ENCODE measurements at regions not wholly inside any gene's neighbourhood (a gene's known extent, or its start where the extent isn't known, plus 50 kb on each side); places are given as distances from the start of the nearest gene placed in this dataset.

DNA sequence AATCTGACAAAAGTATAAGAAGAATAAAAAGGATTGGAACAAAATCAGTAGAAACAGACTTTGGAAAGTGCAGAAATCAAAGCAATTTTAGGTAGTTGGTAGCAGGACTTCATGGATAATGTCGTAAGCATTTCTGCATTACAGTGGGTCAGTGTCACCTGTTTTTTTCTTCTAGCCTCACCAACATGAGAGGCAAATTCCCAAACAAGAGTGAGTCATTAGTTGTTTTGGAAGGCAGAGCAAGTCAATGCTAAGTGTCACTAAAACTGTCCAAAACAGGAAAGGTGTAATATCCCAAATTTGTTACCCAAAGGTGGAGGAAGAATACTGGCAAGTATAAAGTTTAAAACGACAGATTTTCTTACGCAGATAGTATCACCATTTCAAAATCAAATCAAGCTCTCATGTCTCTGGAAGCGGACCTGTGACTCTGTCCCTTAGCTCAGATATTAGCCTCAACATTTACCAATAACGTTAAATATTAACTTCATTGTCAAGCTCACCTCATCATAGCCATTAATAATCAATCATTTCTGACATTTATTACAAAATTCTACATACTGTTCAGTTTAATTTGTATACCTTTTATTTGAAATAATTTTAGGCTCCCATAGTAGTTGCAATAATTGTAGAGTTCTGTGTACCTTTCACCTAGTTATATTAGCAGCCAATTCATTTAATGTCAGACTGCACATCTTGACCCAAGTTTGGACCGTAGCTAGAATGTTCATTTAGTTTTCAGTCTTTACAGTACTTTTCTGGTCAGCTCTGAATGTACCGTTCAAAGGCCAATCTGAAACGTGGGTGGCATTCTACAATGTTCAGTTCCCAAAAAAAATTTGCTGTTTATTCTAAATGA lies 901.2 kb upstream of the COX7C start:
- Mint-ChIP-seq H3K36me3 (no peaks in the 10 kb centered on the region), H3K9me3 (peaks cover 4 to 7% of the 10 kb centered on the region in 2 donors), H3K27ac (no peak overlapping the region)
- ATAC-seq (no peak), DNase-seq (ENCODE audit: low spot score in 2 of 2) (no peak)

DNA sequence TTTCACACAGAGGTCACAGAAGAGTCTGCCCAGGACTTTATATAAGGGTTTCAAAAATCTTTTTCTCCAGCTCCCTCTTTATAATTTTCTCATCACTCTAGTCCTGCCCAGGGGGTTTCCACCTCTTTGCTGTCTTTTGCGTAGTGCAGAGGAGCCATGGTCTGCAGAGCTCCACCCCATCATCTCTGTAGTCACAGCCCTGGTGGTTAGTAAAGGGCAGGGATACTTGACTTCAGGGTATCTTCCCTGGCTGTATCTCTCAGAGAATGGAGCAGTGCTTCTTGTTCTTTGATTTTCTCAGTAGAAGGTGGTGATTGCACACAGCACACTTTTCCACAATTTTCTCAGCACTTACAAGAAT lies 900.6 kb upstream of the COX7C start:
- H3K27ac Mint-ChIP-seq: no peak overlapping the region
- no peaks in the 10 kb centered on the region for H3K36me3 Mint-ChIP-seq
- no peak for DNase-seq (ENCODE audit: low spot score in 2 of 2)
- no peak for ATAC-seq
- H3K9me3 Mint-ChIP-seq: peaks cover 4 to 10% of the 10 kb centered on the region in 2 donors

DNA sequence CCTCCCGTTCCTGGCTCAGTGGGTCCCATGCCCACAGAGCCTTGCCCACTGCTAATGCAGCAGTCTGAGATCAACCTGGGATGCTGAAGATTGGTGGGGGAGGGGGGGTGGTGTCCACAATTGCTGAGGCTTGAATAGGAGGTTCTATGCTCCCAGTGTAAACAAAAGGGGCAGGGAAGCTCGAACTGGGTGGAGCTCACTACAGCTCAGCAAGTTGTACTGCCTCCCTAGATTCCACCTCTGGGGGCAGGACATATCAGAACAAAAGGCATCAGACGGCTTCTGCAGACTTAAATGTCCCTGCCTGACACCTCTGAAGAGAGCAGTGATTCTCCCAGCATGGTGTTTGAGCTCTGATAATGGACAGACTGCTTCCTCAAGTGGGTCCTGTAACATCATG lies 885.6 kb upstream of the COX7C start:
- no peak for ATAC-seq
- Mint-ChIP-seq H3K9me3 (peaks cover 12 to 19% of the 10 kb centered on the region in 2 donors), H3K36me3 (no peaks in the 10 kb centered on the region), H3K27ac (no peak overlapping the region)
- DNase-seq (ENCODE audit: low spot score in 2 of 2): no peak

DNA sequence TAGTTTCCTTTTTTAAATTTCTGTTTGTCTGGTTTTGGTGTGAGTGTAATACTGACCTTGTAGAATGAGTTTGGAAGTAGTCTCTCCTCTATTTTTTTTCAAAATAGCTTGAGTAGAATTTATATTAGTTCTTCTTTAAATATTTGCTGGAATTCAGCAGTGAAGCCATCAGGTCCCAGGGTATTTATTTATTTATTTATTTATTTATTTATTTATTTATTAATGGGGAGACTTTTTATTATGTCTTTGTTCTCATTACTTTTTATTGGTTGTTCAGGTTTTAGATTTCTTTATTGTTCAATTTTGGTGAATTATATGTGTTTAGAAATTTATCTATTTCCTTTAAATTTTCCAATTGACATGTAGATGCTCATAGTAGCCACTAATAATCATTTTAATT lies 875.8 kb upstream of the COX7C start:
- no peak overlapping the region for H3K27ac Mint-ChIP-seq
- H3K36me3 Mint-ChIP-seq: no peaks in the 10 kb centered on the region
- ATAC-seq (no peak), DNase-seq (ENCODE audit: low spot score in 2 of 2) (no peak)
- peaks cover 10 to 21% of the 10 kb centered on the region in 2 donors for H3K9me3 Mint-ChIP-seq

DNA sequence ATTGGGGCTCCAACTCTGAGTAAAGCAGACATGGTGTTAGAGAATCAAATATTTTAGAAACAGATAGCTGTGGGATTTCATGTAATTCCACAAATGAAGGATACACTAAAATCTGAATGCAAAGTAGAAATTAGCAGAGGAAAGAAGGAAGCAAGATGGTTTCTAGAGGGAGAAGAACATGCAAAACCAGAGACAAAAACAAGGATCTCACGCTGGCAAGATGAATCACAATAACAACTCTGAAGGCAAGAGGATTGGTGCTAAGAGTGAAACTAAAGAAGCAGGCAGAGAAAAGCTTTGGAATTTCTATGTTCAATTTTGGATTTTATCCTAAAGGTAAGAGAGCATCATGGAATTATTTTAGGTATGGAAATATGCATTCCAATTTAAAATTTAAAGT lies 857.2 kb upstream of the COX7C start:
- H3K27ac Mint-ChIP-seq: no peak overlapping the region
- DNase-seq (ENCODE audit: low spot score in 2 of 2) (no peak), ATAC-seq (no peak)
- H3K36me3 Mint-ChIP-seq: no peaks in the 10 kb centered on the region
- peaks cover 16 to 17% of the 10 kb centered on the region in 2 donors for H3K9me3 Mint-ChIP-seq

DNA sequence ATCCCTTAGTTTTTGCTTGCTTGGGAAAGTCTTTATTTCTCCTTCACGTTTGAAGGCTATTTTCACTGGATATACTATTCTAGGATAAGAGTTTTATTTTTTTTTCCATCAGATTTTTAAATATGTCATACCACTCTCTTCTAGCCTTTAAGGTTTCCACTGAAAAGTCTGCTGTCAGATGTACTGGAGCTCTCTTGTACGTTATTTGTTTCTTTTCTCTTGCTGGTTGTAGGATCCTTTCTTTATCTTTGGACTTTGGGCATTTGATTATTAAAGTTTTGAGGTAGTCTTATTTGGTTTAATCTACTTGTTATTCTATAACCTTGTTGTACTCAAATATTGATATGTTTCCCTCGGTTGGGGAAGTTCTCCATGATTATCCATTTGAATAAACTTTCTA lies 848.4 kb upstream of the COX7C start:
- ATAC-seq (no peak), DNase-seq (ENCODE audit: low spot score in 2 of 2) (no peak)
- peaks cover 0 to 6% of the 10 kb centered on the region in 2 donors for H3K36me3 Mint-ChIP-seq
- H3K9me3 Mint-ChIP-seq: peaks cover 25 to 27% of the 10 kb centered on the region in 2 donors
- H3K27ac Mint-ChIP-seq: no peak overlapping the region

DNA sequence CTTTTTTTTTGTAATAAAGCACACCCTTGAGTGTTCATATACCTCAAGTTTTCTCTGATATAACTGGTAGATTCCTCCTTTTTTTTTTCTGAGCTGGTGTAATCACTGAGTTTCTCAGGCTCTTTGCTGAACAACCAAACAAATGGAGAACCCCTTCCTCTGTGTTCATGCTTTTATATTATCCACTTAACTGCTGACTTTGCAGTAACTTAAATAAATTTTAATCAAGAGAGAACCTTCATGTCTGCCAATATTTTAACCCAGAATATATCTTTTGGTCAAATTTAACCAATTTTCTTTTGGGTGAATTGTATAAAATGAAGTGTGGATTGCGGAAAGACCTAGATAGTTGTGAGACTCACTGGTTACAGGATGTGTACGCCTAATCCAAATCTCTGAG lies 833.0 kb upstream of the COX7C start:
- no peak for DNase-seq (ENCODE audit: low spot score in 2 of 2)
- Mint-ChIP-seq H3K27ac (no peak overlapping the region), H3K9me3 (peaks cover 4 to 8% of the 10 kb centered on the region in 2 donors), H3K36me3 (no peaks in the 10 kb centered on the region)
- no peak for ATAC-seq

DNA sequence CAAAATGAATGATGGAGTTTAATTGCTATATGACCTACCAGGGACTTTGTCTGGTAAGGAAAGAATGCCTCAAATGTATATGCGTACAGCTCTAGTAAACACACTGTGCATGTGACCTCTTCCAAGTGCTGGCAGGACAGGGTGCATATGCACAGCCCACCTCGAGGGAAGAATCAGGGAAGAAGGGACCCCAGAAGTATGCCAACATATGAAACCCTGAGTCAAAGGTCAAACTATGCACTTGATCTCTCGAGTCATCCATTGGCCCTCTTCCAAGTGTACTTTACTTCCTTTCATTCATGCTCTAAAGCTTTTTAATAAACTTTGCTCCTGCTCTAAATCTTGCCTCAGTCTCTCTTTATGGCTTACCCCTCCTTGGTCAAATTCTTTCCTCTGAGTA lies 804.6 kb upstream of the COX7C start:
- no peak overlapping the region for H3K27ac Mint-ChIP-seq
- DNase-seq (ENCODE audit: low spot score in 2 of 2) (no peak), ATAC-seq (no peak)
- no peaks in the 10 kb centered on the region for H3K9me3 Mint-ChIP-seq
- no peaks in the 10 kb centered on the region for H3K36me3 Mint-ChIP-seq

DNA sequence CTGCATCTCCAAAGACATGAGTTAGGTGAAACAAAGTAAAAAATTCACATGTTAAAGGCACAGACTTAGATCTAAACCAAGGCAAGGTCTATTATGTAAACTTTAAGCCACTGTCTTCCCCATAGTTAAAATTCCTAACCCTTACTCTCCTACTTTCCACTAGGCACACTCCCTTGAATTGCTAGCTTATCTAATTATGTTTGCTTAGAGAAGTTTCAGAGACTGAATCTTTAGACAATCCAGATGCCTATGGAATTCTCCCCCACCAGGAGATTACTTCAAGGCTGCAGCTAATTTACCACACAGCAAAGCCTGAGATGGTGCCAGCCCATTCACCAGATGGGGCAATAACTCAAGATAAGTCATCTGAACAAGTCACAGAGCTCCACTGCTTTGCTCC lies 803.1 kb upstream of the COX7C start:
- ATAC-seq: no peak
- H3K9me3 Mint-ChIP-seq: no peaks in the 10 kb centered on the region
- no peak overlapping the region for H3K27ac Mint-ChIP-seq
- H3K36me3 Mint-ChIP-seq: no peaks in the 10 kb centered on the region
- DNase-seq (ENCODE audit: low spot score in 2 of 2): no peak

DNA sequence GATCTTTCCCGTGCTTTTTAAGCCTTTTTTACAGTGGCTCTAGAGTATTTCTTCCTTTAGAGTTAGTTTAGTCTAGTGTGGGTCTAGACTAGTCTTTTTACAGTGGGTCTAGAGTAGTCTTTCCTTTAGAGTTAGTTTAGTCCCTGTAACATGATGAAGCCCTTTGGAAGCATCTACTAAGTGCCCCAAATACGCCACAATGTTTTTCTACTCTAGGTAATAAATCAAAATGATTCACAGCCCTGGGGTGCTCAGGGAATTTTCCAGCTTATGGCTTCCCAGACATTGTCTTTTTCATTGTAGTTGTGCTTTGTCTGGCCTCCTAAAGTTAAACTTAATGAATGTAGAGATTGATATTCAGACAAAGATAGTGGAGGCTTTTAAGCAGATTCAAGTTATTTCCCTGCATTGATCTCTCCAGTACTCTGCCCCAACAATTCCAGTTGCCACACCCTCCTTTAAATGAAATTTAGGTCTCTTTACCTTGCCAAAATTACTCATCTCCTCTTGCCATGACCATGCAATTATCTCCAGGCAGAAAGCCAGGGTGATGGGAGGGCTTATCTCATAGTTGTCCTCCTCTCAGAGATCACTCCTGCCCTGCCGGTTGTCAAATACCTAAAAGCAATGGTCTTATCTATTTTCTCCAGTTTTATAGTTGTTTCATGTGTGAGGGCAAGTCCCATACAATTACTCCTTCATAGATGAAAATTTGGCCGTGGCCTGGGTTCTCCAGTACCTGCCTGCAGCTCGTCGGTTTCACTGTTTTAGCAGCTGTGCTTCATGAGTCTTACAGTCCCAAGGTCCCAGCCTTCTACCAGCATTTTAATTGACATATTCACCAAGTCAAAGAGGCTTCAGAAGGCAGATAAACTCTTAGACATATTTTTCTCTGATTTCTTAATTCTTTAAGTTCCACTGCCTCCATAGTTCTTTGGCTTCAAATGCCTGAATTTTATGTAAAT lies 794.0 kb upstream of the COX7C start:
- Mint-ChIP-seq H3K9me3 (peaks cover 0 to 6% of the 10 kb centered on the region in 2 donors), H3K27ac (no peak overlapping the region), H3K36me3 (no peaks in the 10 kb centered on the region)
- DNase-seq (ENCODE audit: low spot score in 2 of 2) (no peak), ATAC-seq (no peak)

DNA sequence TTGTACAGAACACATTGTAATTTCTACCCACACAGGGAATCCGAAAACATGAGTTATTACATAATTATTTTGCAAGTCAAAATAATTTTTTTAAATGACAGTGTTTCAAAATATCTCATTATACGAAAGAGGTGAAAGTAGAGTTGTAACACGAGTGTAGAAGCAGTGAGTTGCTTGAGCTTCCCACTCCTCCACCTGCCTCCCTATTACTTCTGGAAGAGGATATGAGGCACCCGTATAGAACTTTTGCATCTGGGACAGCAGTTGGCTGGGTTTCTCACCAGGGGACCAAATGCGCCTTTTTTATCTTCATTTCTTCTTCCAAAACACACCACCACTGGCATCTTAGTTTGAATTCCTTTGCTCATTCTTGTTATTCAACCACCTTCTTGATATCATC lies 779.0 kb upstream of the COX7C start:
- DNase-seq (ENCODE audit: low spot score in 2 of 2) (no peak), ATAC-seq (no peak)
- no peak overlapping the region for H3K27ac Mint-ChIP-seq
- peaks cover 0 to 4% of the 10 kb centered on the region in 2 donors for H3K9me3 Mint-ChIP-seq
- no peaks in the 10 kb centered on the region for H3K36me3 Mint-ChIP-seq

DNA sequence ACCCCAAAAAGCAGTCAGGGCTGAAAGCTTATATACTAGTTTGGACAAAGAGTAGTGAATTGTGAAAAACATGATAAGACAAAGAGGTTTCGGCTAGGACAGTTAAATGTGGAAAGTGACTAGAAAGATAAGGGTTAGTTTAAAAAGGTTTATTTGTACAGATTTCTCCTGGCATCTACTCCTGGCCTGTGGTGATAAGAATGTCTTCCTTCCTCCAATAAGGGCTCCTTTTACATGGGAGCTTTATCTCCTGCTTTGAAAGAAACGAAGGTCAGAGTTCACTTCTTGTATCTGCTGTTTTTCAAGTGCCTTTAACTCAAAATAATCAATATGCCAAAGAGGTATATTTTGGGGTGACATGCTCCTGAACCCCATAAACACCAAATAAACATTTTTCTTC lies 776.1 kb upstream of the COX7C start:
- no peak for DNase-seq (ENCODE audit: low spot score in 2 of 2)
- ATAC-seq: no peak
- Mint-ChIP-seq H3K9me3 (peaks cover 0 to 4% of the 10 kb centered on the region in 2 donors), H3K27ac (no peak overlapping the region), H3K36me3 (no peaks in the 10 kb centered on the region)

DNA sequence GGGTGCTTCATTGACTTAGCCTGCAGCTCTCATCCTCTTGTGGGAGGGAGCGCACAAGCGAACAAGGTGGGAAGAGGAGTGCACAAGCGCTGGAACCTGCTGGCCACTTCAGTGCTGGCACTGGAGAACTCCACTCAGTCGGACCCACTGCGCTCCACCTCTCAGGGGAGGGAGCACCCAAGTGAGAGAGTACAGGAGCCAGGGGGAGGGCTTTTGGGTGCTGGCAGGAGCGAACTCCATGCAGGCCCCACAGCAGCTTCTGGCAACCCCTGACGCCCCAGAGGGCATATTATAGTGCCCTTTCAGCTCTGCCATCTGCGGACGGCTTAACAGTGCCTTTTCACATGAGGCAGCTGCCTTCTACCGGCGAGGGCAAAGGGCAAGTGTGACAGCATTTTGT lies 774.2 kb upstream of the COX7C start:
- ATAC-seq (no peak), DNase-seq (ENCODE audit: low spot score in 2 of 2) (no peak)
- Mint-ChIP-seq H3K27ac (no peak overlapping the region), H3K9me3 (no peaks in the 10 kb centered on the region), H3K36me3 (no peaks in the 10 kb centered on the region)

DNA sequence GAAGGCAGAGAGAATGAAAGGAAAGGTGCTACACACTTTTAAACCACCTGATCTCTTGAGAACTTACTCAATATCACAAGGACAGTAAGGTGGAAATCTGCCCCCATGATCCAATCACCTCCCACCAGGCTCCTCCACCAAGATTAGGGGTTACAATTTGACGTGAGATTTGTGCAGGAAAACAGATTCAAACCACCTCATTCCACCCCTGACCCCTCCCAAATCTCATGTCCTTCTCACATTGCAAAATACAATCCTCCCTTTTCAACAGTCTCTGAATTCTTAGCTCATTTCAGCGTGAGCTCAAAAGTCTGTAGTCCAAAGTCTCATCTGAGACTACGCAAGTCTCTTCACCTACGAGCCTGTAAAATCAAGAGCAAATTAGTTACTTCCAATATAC lies 768.3 kb upstream of the COX7C start:
- DNase-seq (ENCODE audit: low spot score in 2 of 2): no peak
- peaks cover 7 to 11% of the 10 kb centered on the region in 2 donors for H3K9me3 Mint-ChIP-seq
- ATAC-seq: no peak

DNA sequence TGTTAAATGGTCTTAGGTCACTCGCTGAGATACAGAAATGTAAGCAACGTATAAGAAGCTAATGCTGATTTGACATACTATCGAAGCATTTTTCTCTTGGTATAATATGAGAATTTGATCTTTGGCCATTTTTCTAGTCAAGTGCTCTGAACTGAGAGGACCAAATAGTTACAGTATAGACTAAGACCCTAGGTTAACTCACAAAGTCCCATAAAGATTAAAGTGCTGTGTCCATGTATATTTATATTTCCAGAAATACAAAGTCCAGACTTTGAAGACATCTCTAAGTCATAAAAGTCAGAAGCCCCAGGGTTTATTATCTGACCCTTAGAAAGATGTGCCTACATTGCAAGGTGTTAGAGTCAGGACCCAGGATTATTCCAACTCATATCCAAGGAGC lies 752.4 kb upstream of the COX7C start:
- Mint-ChIP-seq H3K27ac (no peak overlapping the region), H3K36me3 (no peaks in the 10 kb centered on the region), H3K9me3 (peaks cover 16 to 19% of the 10 kb centered on the region in 2 donors)
- ATAC-seq: no peak
- DNase-seq (ENCODE audit: low spot score in 2 of 2): no peak

More for the DNA sequence above, 768.3 kb upstream of the COX7C start:
- Mint-ChIP-seq H3K27ac (no peak overlapping the region), H3K36me3 (no peaks in the 10 kb centered on the region)

DNA sequence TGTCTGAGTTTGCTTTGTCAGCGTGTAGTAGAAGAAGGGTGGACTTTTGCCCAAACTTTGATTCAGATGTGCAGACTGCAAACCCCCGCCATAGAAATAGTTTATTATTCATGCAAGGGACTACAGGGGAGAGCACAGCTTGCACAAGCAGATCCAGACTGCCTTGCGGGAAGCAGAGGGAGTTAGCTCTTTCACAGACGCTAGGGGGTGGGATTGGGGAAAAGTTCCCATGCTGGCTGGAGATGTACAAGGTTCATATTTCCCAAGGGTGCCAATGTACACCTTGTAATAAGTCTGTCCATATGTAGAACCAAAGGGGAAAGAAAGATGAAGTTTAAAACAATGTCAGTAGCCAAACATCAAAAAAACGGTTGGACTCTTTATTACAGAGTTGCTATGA lies 749.7 kb upstream of the COX7C start:
- DNase-seq (ENCODE audit: low spot score in 2 of 2) (no peak), ATAC-seq (no peak)
- Mint-ChIP-seq H3K9me3 (peaks cover 20 to 22% of the 10 kb centered on the region in 2 donors), H3K36me3 (no peaks in the 10 kb centered on the region), H3K27ac (no peak overlapping the region)

DNA sequence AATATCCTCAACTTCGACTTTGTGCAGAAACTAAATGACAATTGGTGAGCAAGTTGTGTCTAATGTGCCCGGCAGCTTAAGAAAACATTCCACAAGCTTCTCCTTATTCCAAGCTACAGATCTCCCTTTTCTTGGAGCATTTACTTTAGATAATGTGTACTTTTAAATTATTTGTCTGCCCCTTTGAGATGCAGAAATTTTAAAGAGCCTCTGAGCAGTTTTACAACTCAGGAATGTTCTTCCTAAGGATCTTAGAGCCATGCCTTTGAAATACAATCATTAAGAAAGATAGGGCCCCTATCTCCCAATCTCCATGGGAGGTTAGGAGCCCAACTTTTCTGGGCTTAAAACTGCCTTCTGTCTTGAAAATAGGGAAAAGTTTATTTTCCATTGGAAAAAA lies 723.7 kb upstream of the COX7C start:
- DNase-seq (ENCODE audit: low spot score in 2 of 2) (no peak), ATAC-seq (no peak)
- no peaks in the 10 kb centered on the region for H3K36me3 Mint-ChIP-seq
- H3K27ac Mint-ChIP-seq: no peak overlapping the region
- peaks cover 8 to 13% of the 10 kb centered on the region in 2 donors for H3K9me3 Mint-ChIP-seq

Measured in activated naive CD4-positive, alpha-beta T cell treated with anti-CD3 and anti-CD28 coated beads, Interleukin-2, amount 50 U/mL, for 72 hours (primary cell).